A673 (cell line): ENCODE measurements at regions not wholly inside any gene's neighbourhood (a gene's known extent, or its start where the extent isn't known, plus 50 kb on each side); places are given as distances from the start of the nearest gene placed in this dataset.

Source experiments
- BruUV-seq: library from RNA; stranded (reverse); fragments of 400-500 nt; replicated peaks from 2 replicates; lab custom pipeline; 2021; lab: Mats Ljungman, UMichigan
- CTCF ChIA-PET: fragments of 300-600 bp; sonication (Branson Sonifier 250); formaldehyde crosslinking; loops from one replicate; lab custom pipeline; 2022; ENCODE audit warnings: antibody characterized with exemption; lab: Charles Lee
- POLR2A ChIA-PET: fragments of 300-600 bp; sonication (Branson Sonifier 250); formaldehyde crosslinking; loops from one replicate; lab custom pipeline; 2022; ENCODE audit warnings: antibody characterized with exemption; ENCODE audit not compliant: low non-redundant PET; lab: Charles Lee
- DNase-seq: peaks from one replicate; pipeline ENCODE4 v3.0.0-alpha.2; 2015; ENCODE audit warnings: low spot score
- H3K27ac ChIP-seq: fragments of 200-600 bp; sonication (generic); 2 replicates; pipeline ENCODE4 v1.5.1; 2016; ENCODE audit warnings: mixed run types, low read depth, mild to moderate bottlenecking, mixed read lengths, antibody characterized with exemption, low read length; ENCODE audit not compliant: poor library complexity, severe bottlenecking
- H3K27me3 ChIP-seq: fragments of 200-600 bp; sonication (generic); replicated peaks from 2 replicates; pipeline ENCODE4 v1.6.1; 2017; ENCODE audit warnings: mixed run types, low read depth, mild to moderate bottlenecking, mixed read lengths, antibody characterized with exemption, low read length; ENCODE audit not compliant: insufficient read depth, poor library complexity
- H3K36me3 ChIP-seq: fragments of 200-600 bp; sonication (generic); 2 replicates; pipeline ENCODE4 v1.6.1; 2016; ENCODE audit warnings: mixed run types, mild to moderate bottlenecking, mixed read lengths, antibody characterized with exemption, low read length; ENCODE audit not compliant: insufficient read depth, poor library complexity, severe bottlenecking
- H3K4me1 ChIP-seq: fragments of 200-600 bp; sonication (generic); 2 replicates; pipeline ENCODE4 v1.6.1; 2017; ENCODE audit warnings: mixed run types, mild to moderate bottlenecking, mixed read lengths, antibody characterized with exemption, low read length; ENCODE audit not compliant: insufficient read depth, poor library complexity, severe bottlenecking
- H3K4me3 ChIP-seq: fragments of 200-600 bp; sonication (generic); 2 replicates; pipeline ENCODE4 v1.5.1; 2016; ENCODE audit warnings: low read depth, mixed run types, mild to moderate bottlenecking, mixed read lengths, low read length; ENCODE audit not compliant: poor library complexity, severe bottlenecking
- H3K9me3 ChIP-seq: fragments of 200-600 bp; sonication (generic); 2 replicates; pipeline ENCODE4 v1.6.1; 2016; ENCODE audit warnings: mixed run types, low read depth, mild to moderate bottlenecking, mixed read lengths, antibody characterized with exemption, low read length; ENCODE audit not compliant: poor library complexity, severe bottlenecking
- CTCF ChIP-seq: fragments of 300-800, 200-600 bp; sonication (generic); conservative IDR thresholded peaks from 2 replicates; pipeline ENCODE4 v1.5.1; 2017; ENCODE audit warnings: low read depth, mild to moderate bottlenecking, antibody characterized with exemption, low read length, moderate library complexity, mixed read lengths
- EZH2 ChIP-seq: fragments of 200-600 bp; sonication (generic); IDR thresholded peaks from 2 replicates; pipeline ENCODE4 v1.6.1; 2017; ENCODE audit warnings: borderline replicate concordance, low read depth, mild to moderate bottlenecking, mixed read lengths, antibody characterized with exemption, low read length; ENCODE audit not compliant: poor library complexity, severe bottlenecking
- intact Hi-C: fragments of 100-400 bp; cut with micrococcal nuclease; formaldehyde crosslinking; loops from one replicate; pipeline ENCODE4 v1.10.0; 2022; ENCODE audit not compliant: unreplicated experiment

- Histone ChIP-seq H3K4me1 (no peaks in the 10 kb centered on the region), H3K27me3 (no peaks in the 10 kb centered on the region), H3K4me3 (no peak overlapping the region), H3K27ac (no peak overlapping the region), H3K9me3 (no peaks in the 10 kb centered on the region), H3K36me3 (no peaks in the 10 kb centered on the region)
- ChIA-PET POLR2A (no interaction called here), CTCF (no interaction called here)
- TF ChIP-seq EZH2 = no peak
- TF ChIP-seq CTCF = no peak
- BruUV-seq = no TSS peak
- intact Hi-C loops = no loop called here
- DNase-seq = no peak
These were observed 86.7 kb downstream of the TMEM18 start for GRCh38 chr2:590214-591175.

GRCh38 chr2:589281-590130 lies 87.7 kb downstream of the TMEM18 start:
- Histone ChIP-seq H3K27ac (no peak overlapping the region), H3K36me3 (no peaks in the 10 kb centered on the region), H3K4me1 (no peaks in the 10 kb centered on the region), H3K27me3 (no peaks in the 10 kb centered on the region), H3K4me3 (no peak overlapping the region), H3K9me3 (no peaks in the 10 kb centered on the region)
- POLR2A ChIA-PET = no interaction called here
- no peak for TF ChIP-seq CTCF
- TF ChIP-seq EZH2 = no peak
- no peak for DNase-seq
- intact Hi-C loops = no loop called here
- CTCF ChIA-PET = no interaction called here
- no TSS peak for BruUV-seq

- Histone ChIP-seq H3K27me3 (no peaks in the 10 kb centered on the region), H3K9me3 (no peaks in the 10 kb centered on the region), H3K4me3 (no peak overlapping the region), H3K4me1 (no peaks in the 10 kb centered on the region), H3K36me3 (no peaks in the 10 kb centered on the region), H3K27ac (no peak overlapping the region)
- intact Hi-C loops = no loop called here
- POLR2A ChIA-PET = no interaction called here
- no peak for DNase-seq
- BruUV-seq = no TSS peak
- TF ChIP-seq EZH2 = no peak
- no peak for TF ChIP-seq CTCF
- CTCF ChIA-PET = no interaction called here
These were observed 89.0 kb downstream of the TMEM18 start for GRCh38 chr2:588074-588645.
